Fibroblast of mammary gland (primary cell): ENCODE measurements at regions not wholly inside any gene's neighbourhood (a gene's known extent, or its start where the extent isn't known, plus 50 kb on each side); places are given as distances from the start of the nearest gene placed in this dataset.
A peak's percentile ranks its signal among the peaks of the same experiment; 100 is the strongest.

Source experiments
- DNase-seq: peaks from one replicate; pipeline ENCODE4 v3.0.0-alpha.2; 2010; ENCODE audit warnings: low read depth
- H3K4me3 ChIP-seq: 2 replicates; pipeline ENCODE4 v1.5.1; 2011; ENCODE audit warnings: low read depth, mild to moderate bottlenecking, low read length, moderate library complexity; ENCODE audit not compliant: control insufficient read depth
- TF ChIP-seq, protein P1 (sequence below): conservative IDR thresholded peaks from 2 replicates; pipeline ENCODE4 v1.5.1; 2011; ENCODE audit warnings: low read depth, low read length, inconsistent platforms; ENCODE audit not compliant: control insufficient read depth, insufficient read depth

DNA sequence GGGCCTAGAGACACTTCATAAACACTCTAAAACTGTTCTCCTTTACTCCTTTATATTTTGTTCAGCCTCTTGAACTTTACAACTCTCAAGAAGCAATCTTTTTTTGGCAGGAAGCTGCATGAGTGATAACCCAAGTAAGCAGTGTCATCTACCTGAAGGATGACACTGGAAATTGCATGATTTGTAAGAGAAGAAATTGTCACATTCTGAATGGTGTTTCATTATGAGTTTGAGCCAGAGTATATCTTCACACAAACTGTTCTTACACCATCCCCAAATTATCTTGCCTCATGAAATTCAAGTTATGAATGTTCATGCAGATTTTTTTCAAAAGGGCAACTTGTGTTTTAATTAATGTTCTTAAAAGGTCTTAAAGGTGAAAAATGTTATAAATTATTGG, 799.3 kb downstream of the TBC1D32 start:
- no peak overlapping the region for H3K4me3 ChIP-seq
- TF ChIP-seq, protein P1, sequence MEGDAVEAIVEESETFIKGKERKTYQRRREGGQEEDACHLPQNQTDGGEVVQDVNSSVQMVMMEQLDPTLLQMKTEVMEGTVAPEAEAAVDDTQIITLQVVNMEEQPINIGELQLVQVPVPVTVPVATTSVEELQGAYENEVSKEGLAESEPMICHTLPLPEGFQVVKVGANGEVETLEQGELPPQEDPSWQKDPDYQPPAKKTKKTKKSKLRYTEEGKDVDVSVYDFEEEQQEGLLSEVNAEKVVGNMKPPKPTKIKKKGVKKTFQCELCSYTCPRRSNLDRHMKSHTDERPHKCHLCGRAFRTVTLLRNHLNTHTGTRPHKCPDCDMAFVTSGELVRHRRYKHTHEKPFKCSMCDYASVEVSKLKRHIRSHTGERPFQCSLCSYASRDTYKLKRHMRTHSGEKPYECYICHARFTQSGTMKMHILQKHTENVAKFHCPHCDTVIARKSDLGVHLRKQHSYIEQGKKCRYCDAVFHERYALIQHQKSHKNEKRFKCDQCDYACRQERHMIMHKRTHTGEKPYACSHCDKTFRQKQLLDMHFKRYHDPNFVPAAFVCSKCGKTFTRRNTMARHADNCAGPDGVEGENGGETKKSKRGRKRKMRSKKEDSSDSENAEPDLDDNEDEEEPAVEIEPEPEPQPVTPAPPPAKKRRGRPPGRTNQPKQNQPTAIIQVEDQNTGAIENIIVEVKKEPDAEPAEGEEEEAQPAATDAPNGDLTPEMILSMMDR, result no peak
- no peak for DNase-seq

DNA sequence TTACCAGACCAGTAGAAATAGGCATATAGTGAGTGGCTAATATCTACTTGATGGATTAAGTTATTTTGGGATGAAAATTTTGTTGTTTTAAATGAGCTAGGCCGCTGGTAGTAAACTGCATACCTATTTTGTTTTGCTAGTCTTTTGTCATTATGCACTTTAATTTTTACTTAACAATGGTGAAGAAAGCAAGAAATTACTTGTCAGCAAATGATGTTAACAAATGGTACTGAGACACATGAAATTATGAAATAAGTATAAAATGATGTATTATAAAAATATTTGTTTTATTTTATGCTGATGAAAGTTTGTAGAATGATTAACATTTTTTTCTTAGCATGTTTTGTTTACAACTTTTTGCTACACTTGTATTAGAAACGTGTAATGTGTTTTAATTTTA, 807.7 kb downstream of the TBC1D32 start:
- no peak for DNase-seq
- TF ChIP-seq, protein P1, result no peak
- no peak overlapping the region for H3K4me3 ChIP-seq

GRCh38 chr6:120514544-120514943, 819.7 kb downstream of the TBC1D32 start:
- TF ChIP-seq, protein P1, result no peak
- no peak overlapping the region for H3K4me3 ChIP-seq
- DNase-seq, result no peak

DNA sequence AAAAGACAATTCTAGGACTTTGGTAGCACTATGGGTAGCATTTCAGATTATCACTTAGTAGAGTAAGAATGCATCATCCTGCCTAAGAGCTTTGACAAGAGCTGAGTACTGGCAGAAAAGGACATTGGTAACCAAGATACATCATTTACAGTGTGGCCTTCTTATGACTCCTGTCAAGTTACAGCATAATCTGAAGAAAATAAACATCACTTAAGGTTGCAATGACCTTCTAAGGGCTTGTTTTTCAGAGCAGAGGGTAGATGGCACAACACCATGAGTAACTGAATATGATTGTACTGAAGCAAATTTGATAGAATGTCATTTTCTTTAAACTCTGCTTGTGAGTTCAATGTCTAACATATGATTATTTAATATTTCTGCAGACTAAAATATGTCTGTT, 822.6 kb downstream of the TBC1D32 start:
- H3K4me3 ChIP-seq, result no peak overlapping the region
- TF ChIP-seq, protein P1, result no peak
- no peak for DNase-seq

GRCh38 chr6:120498711-120499110, 835.6 kb downstream of the TBC1D32 start:
- TF ChIP-seq, protein P1, result no peak
- no peak overlapping the region for H3K4me3 ChIP-seq
- no peak for DNase-seq

DNA sequence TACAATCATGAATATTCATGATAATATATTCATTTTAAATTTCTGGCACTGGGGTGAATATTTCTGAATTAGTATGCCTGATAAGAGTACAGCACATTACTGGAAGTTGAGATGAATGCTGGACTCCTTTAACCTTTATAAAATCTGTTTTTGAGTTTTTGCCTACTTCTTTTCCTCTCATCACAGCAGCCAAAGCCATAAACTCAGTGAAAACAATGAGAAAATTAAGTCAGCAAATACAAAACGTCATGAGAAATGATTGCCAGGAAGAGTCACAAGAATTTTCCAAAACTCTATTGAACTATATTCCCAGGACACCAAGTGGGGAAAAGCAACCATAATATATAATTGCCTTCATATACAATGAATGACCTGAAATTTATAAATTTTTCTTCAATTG, 837.6 kb downstream of the TBC1D32 start:
- no peak for DNase-seq
- H3K4me3 ChIP-seq, result no peak overlapping the region
- TF ChIP-seq, protein P1, result no peak

DNA sequence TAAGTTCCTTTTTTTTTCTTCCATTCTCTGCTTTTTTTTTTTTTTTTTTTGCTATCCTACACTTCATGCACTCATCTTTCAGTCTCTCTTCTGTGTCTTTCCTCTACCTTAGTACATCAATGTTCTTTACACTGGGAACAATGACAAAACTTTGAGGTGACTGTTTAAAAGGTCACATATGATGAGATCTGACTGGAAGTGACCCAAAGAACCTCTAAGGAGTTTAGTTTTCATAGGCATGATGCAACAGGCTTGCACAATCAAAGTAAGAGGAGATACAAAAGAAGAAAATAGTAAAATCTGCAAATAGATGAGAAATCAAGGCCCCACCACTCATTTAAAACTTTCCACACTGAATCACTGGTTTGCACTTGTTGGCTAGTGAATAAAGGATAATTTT, 840.8 kb downstream of the TBC1D32 start:
- DNase-seq, result peak; percentile 30
- TF ChIP-seq, protein P1, result no peak
- no peak overlapping the region for H3K4me3 ChIP-seq
